HT-29 (cell line): ENCODE measurements at regions not wholly inside any gene's neighbourhood (a gene's known extent, or its start where the extent isn't known, plus 50 kb on each side); places are given as distances from the start of the nearest gene placed in this dataset.

Experiments
- DNase-seq: peaks from one replicate; pipeline ENCODE4 v3.0.0-alpha.2; 2015; ENCODE audit warnings: low spot score

- peak; percentile 79 for DNase-seq
Measured at GRCh38 chr4:145234091-145234706, 53.8 kb upstream of the OTUD4 start.

- no peak for DNase-seq
Measured at GRCh38 chr4:145231906-145232700, 51.7 kb upstream of the OTUD4 start.

GRCh38 chr4:145230726-145231125 is 50.3 kb upstream of the OTUD4 start:
- no peak for DNase-seq
